H1 (cell line): ENCODE measurements at regions not wholly inside any gene's neighbourhood (a gene's known extent, or its start where the extent isn't known, plus 50 kb on each side); places are given as distances from the start of the nearest gene placed in this dataset.

ENCODE experiments used
- CTCF ChIA-PET: fragments of 300-600 bp; sonication (Branson Sonifier 250); formaldehyde crosslinking; loops from one replicate; lab custom pipeline; 2021; ENCODE audit not compliant: partially characterized antibody; lab: Charles Lee
- POLR2A ChIA-PET: fragments of 300-600 bp; sonication (Branson Sonifier 250); formaldehyde crosslinking; loops from one replicate; lab custom pipeline; 2021; ENCODE audit warnings: inconsistent platforms; ENCODE audit not compliant: partially characterized antibody; lab: Charles Lee
- DNase-seq, 2 experiments: peaks; one replicate each; pipeline versions ENCODE4 v3.0.0 to v3.0.0-alpha.2; 2010 to 2022; ENCODE audit warnings: low spot score in 2 of 2, low read depth in 1 of 2, mixed read lengths in 1 of 2
- FAIRE-seq: peaks from 2 replicates; lab custom pipeline; 2011; peaks lifted over from hg19 to GRCh38; lab: Jason Lieb, UNC
- H2AFZ ChIP-seq: 2 replicates; pipeline ENCODE4 v1.8.1; 2012; ENCODE audit warnings: low read length, inconsistent platforms
- H2AK5ac ChIP-seq: 2 replicates; pipeline ENCODE4 v1.6.1; 2013; ENCODE audit warnings: low read depth, low read length
- H2BK120ac ChIP-seq: replicated peaks from 2 replicates; pipeline ENCODE3; 2013; ENCODE audit warnings: low read depth, low read length, inconsistent platforms
- H2BK12ac ChIP-seq: 2 replicates; pipeline ENCODE4 v1.6.1; 2013; ENCODE audit warnings: low read depth, low read length
- H2BK15ac ChIP-seq: 2 replicates; pipeline ENCODE4 v1.6.1; 2013; ENCODE audit warnings: low read length
- H2BK20ac ChIP-seq: 2 replicates; pipeline ENCODE4 v1.6.1; 2013; ENCODE audit warnings: low read length
- H2BK5ac ChIP-seq: 2 replicates; pipeline ENCODE4 v1.6.1; 2013; ENCODE audit warnings: low read depth, low read length
- H3K14ac ChIP-seq: 2 replicates; pipeline ENCODE4 v1.6.1; 2013; ENCODE audit warnings: inconsistent platforms; ENCODE audit not compliant: insufficient read length
- H3K18ac ChIP-seq: 2 replicates; pipeline ENCODE4 v1.6.1; 2013; ENCODE audit warnings: low read length; ENCODE audit errors: extremely low read depth
- H3K23ac ChIP-seq: 2 replicates; pipeline ENCODE4 v1.6.1; 2013; ENCODE audit warnings: inconsistent platforms; ENCODE audit not compliant: insufficient read length
- H3K23me2 ChIP-seq: 2 replicates; pipeline ENCODE4 v1.6.1; 2013; ENCODE audit warnings: low read depth, low read length
- H3K27ac ChIP-seq: 2 replicates; pipeline ENCODE4 v1.6.1; 2011; ENCODE audit warnings: low read depth, low read length, inconsistent platforms
- H3K27me3 ChIP-seq, 4 experiments: replicated peaks in 1 of 4; 1 replicate in 1 of 4; 2 replicates in 3 of 4; pipeline versions ENCODE4 v1.6.1 to v1.8.1; 2011 to 2013; ENCODE audit warnings: low read length in 3 of 4, mild to moderate bottlenecking in 3 of 4, inconsistent platforms in 2 of 4, mixed read lengths in 2 of 4, moderate library complexity in 1 of 4; ENCODE audit not compliant: control insufficient read depth in 3 of 4, insufficient read depth in 3 of 4; ENCODE audit errors: extremely low read depth in 1 of 4
- H3K36me3 ChIP-seq, 4 experiments: 2 replicates each; pipeline versions ENCODE4 v1.6.1 to v1.8.1; 2011 to 2013; ENCODE audit warnings: mild to moderate bottlenecking in 4 of 4, low read length in 3 of 4, moderate library complexity in 2 of 4, control low read depth in 1 of 4, inconsistent platforms in 1 of 4; ENCODE audit not compliant: insufficient read depth in 4 of 4, control insufficient read depth in 2 of 4
- H3K4ac ChIP-seq: replicated peaks from 2 replicates; pipeline ENCODE3; 2013; ENCODE audit warnings: low read length, low read depth, mixed read lengths, inconsistent platforms; ENCODE audit not compliant: insufficient read length
- H3K4me1 ChIP-seq, 4 experiments: replicated peaks in 1 of 4; 1 replicate in 1 of 4; 2 replicates in 3 of 4; pipeline versions ENCODE4 v1.6.1 to v1.8.1; 2011 to 2013; ENCODE audit warnings: low read length in 3 of 4, inconsistent platforms in 2 of 4, mixed read lengths in 1 of 4; ENCODE audit not compliant: insufficient read depth in 4 of 4, control insufficient read depth in 3 of 4
- H3K4me2 ChIP-seq, 2 experiments: 2 replicates each; pipeline versions ENCODE4 v1.6.1 to v1.8.1; 2011 to 2013; ENCODE audit warnings: low read depth in 2 of 2, low read length in 2 of 2, control low read depth in 1 of 2, inconsistent platforms in 1 of 2, mild to moderate bottlenecking in 1 of 2; ENCODE audit not compliant: insufficient read depth in 1 of 2
- H3K4me3 ChIP-seq, 4 experiments: fragments of 200-600, 300-600 bp in 1 of 4; sonication (generic), shearing (Covaris generic), sonication (Bioruptor Twin) in 1 of 4; 2 replicates each; pipeline versions ENCODE4 v1.5.1 to v1.8.1; 2011 to 2016; ENCODE audit warnings: low read length in 4 of 4, low read depth in 3 of 4, control low read depth in 2 of 4, inconsistent platforms in 2 of 4, mild to moderate bottlenecking in 2 of 4, mixed read lengths in 1 of 4, moderate library complexity in 1 of 4; ENCODE audit not compliant: insufficient read depth in 2 of 4; ENCODE audit errors: extremely low read depth in 1 of 4
- H3K56ac ChIP-seq: replicated peaks from 2 replicates; pipeline ENCODE3; 2013; ENCODE audit warnings: low read depth, mild to moderate bottlenecking, mixed read lengths, low read length, inconsistent platforms; ENCODE audit not compliant: insufficient read length
- H3K79me1 ChIP-seq: 2 replicates; pipeline ENCODE4 v1.6.1; 2013; ENCODE audit warnings: low read depth, low read length, control low read depth
- H3K79me2 ChIP-seq, 2 experiments: 2 replicates each; pipeline versions ENCODE4 v1.6.1 to v1.8.1; 2012 to 2013; ENCODE audit warnings: low read length in 2 of 2, mild to moderate bottlenecking in 2 of 2, inconsistent platforms in 1 of 2; ENCODE audit not compliant: insufficient read depth in 2 of 2, control insufficient read depth in 1 of 2
- H3K9ac ChIP-seq, 4 experiments: replicated peaks in 1 of 4; 1 replicate in 1 of 4; 2 replicates in 3 of 4; pipeline versions ENCODE4 v1.6.1 to v1.8.1; 2011 to 2013; ENCODE audit warnings: low read depth in 3 of 4, low read length in 3 of 4, control low read depth in 2 of 4, mild to moderate bottlenecking in 2 of 4, moderate library complexity in 2 of 4, inconsistent platforms in 1 of 4; ENCODE audit errors: extremely low read depth in 1 of 4
- H3K9me3 ChIP-seq, 2 experiments: 2 replicates each; pipeline versions ENCODE4 v1.6.1 to v1.8.1; 2012 to 2013; ENCODE audit warnings: mild to moderate bottlenecking in 2 of 2, moderate library complexity in 2 of 2, control low read depth in 1 of 2, inconsistent platforms in 1 of 2, low read depth in 1 of 2, low read length in 1 of 2, mixed read lengths in 1 of 2; ENCODE audit not compliant: insufficient read depth in 2 of 2
- H4K20me1 ChIP-seq, 2 experiments: replicated peaks in 1 of 2; 2 replicates each; pipeline versions ENCODE3 to v1.8.1; 2011 to 2013; ENCODE audit warnings: inconsistent platforms in 2 of 2, low read length in 2 of 2, mild to moderate bottlenecking in 1 of 2; ENCODE audit not compliant: insufficient read depth in 2 of 2, control insufficient read depth in 1 of 2
- H4K5ac ChIP-seq: 2 replicates; pipeline ENCODE4 v1.6.1; 2013; ENCODE audit warnings: low read length, low read depth, mixed read lengths, inconsistent platforms; ENCODE audit not compliant: insufficient read length
- H4K8ac ChIP-seq: 2 replicates; pipeline ENCODE4 v1.8.0; 2013; ENCODE audit warnings: mild to moderate bottlenecking, moderate library complexity, low read length, inconsistent platforms; ENCODE audit not compliant: insufficient read depth; ENCODE audit errors: extremely low read depth
- H4K91ac ChIP-seq: replicated peaks from 2 replicates; pipeline ENCODE3; 2013; ENCODE audit warnings: low read length, mixed read lengths, inconsistent platforms; ENCODE audit not compliant: insufficient read length
- BRCA1 ChIP-seq: IDR thresholded peaks from 2 replicates; pipeline ENCODE4 v1.6.1; 2012; ENCODE audit warnings: low read depth, low read length, improper control_type of control experiment
- CTCF ChIP-seq, 3 experiments: IDR thresholded peaks; 1 replicate in 2 of 3; 2 replicates in 1 of 3; pipeline versions ENCODE4 v1.5.1 to v1.6.1; 2011; ENCODE audit warnings: low read length in 3 of 3, mild to moderate bottlenecking in 3 of 3, inconsistent platforms in 2 of 3, low read depth in 1 of 3, moderate library complexity in 1 of 3; ENCODE audit not compliant: insufficient read depth in 1 of 3; ENCODE audit errors: control extremely low read depth in 1 of 3
- TBP ChIP-seq: IDR thresholded peaks from 2 replicates; pipeline ENCODE4 v1.6.1; 2011; ENCODE audit warnings: low read depth, low read length, improper control_type of control experiment
- WGBS, 2 experiments: shearing (Covaris generic) in 1 of 2; methylation state at CpG; one replicate each; pipeline versions ENCODE4 v1.1.6 to v1.1.7; 2013 to 2015; ENCODE audit warnings: low lambda C conversion rate in 2 of 2, mixed read lengths in 2 of 2, inconsistent platforms in 1 of 2, low coverage in 1 of 2, missing lambda C conversion rate in 1 of 2; ENCODE audit not compliant: insufficient replicate concordance in 2 of 2, insufficient coverage in 1 of 2, insufficient read length in 1 of 2; ENCODE audit errors: extremely low coverage in 1 of 2, missing lambda C conversion rate in 1 of 2; 5-methylcytosine and 5-hydroxymethylcytosine counted together

GRCh38 chr6:51105357-51105756, 286.7 kb downstream of the TFAP2B start:
- no peak overlapping the region for H4K91ac ChIP-seq
- H3K23ac ChIP-seq, result no peak overlapping the region
- H3K27ac ChIP-seq, result no peak overlapping the region
- ChIA-PET POLR2A (no interaction called here), CTCF (no interaction called here)
- H4K8ac ChIP-seq, result no peak overlapping the region
- H2AFZ ChIP-seq, result no peak overlapping the region
- H2BK20ac ChIP-seq, result no peak overlapping the region
- H3K4me2 ChIP-seq, result no peak overlapping the region
- H3K4me1 ChIP-seq, result no peaks in the 10 kb centered on the region
- FAIRE-seq (no peak), DNase-seq (no peak)
- no peak overlapping the region for H2BK120ac ChIP-seq
- no peak overlapping the region for H3K4me3 ChIP-seq
- no peaks in the 10 kb centered on the region for H4K20me1 ChIP-seq
- no peaks in the 10 kb centered on the region for H3K27me3 ChIP-seq
- no peaks in the 10 kb centered on the region for H3K36me3 ChIP-seq
- H3K14ac ChIP-seq, result no peak overlapping the region
- no peaks in the 10 kb centered on the region for H3K79me2 ChIP-seq
- no peaks in the 10 kb centered on the region for H3K9me3 ChIP-seq
- H2BK15ac ChIP-seq, result no peak overlapping the region
- no peak overlapping the region for H2AK5ac ChIP-seq
- no peak overlapping the region for H3K4ac ChIP-seq
- H3K56ac ChIP-seq, result no peak overlapping the region
- H3K18ac ChIP-seq, result no peak overlapping the region
- no peak overlapping the region for H2BK5ac ChIP-seq
- H4K5ac ChIP-seq, result no peak overlapping the region
- H3K79me1 ChIP-seq, result no peaks in the 10 kb centered on the region
- whole genome bisulfite sequencing, 2 experiments, result 90% methylated on average over 1 of the region's 1 CpG; no CpG with 5 or more reads in 1 of the 2 experiments
- H3K23me2 ChIP-seq, result no peaks in the 10 kb centered on the region; the same call in 1 of the 2 replicates
- H3K9ac ChIP-seq, result no peak overlapping the region
- H2BK12ac ChIP-seq, result no peak overlapping the region
- no peak for TF ChIP-seq TBP
- TF ChIP-seq BRCA1, result no peak
- TF ChIP-seq CTCF (IDR thresholded peaks at IDR 0.05; ENCODE audit: control extremely low read depth in 1 of 3, insufficient read depth in 1 of 3, low read depth in 1 of 3, low read length in 3 of 3), result no peak
